GM06990 (cell line): ENCODE measurements at regions not wholly inside any gene's neighbourhood (a gene's known extent, or its start where the extent isn't known, plus 50 kb on each side); places are given as distances from the start of the nearest gene placed in this dataset.

Experiments
- DNase-seq: peaks from one replicate; pipeline ENCODE4 v3.0.0-alpha.2; 2011; ENCODE audit not compliant: insufficient read length; ENCODE audit errors: extremely low read depth
- H3K27me3 ChIP-seq: replicated peaks from 2 replicates; pipeline ENCODE4 v1.6.0; 2011; ENCODE audit warnings: low read length; ENCODE audit not compliant: control insufficient read depth, insufficient read depth
- H3K36me3 ChIP-seq: 2 replicates; pipeline ENCODE4 v1.5.1; 2011; ENCODE audit warnings: low read length; ENCODE audit not compliant: control insufficient read depth, insufficient read depth
- H3K4me3 ChIP-seq: replicated peaks from 2 replicates; pipeline ENCODE4 v1.5.1; 2011; ENCODE audit warnings: low read depth, mild to moderate bottlenecking, control low read depth, low read length
- CTCF ChIP-seq: IDR thresholded peaks from 2 replicates; pipeline ENCODE4 v1.5.1; 2011; ENCODE audit warnings: low read length, control low read depth, mild to moderate bottlenecking, inconsistent platforms; ENCODE audit not compliant: insufficient read depth, poor library complexity, severe bottlenecking

GRCh38 chr5:68898951-68899471, 194.8 kb upstream of the SLC30A5 start:
- Histone ChIP-seq H3K4me3 (no peak overlapping the region), H3K36me3 (no peaks in the 10 kb centered on the region), H3K27me3 (no peaks in the 10 kb centered on the region)
- no peak for TF ChIP-seq CTCF
- DNase-seq: no peak

GRCh38 chr5:68911840-68912690, 181.7 kb upstream of the SLC30A5 start:
- TF ChIP-seq CTCF: no peak
- H3K36me3 ChIP-seq: no peaks in the 10 kb centered on the region
- no peak overlapping the region for H3K4me3 ChIP-seq
- DNase-seq: no peak
- H3K27me3 ChIP-seq: no peaks in the 10 kb centered on the region

- Histone ChIP-seq H3K36me3 (no peaks in the 10 kb centered on the region), H3K27me3 (no peaks in the 10 kb centered on the region), H3K4me3 (no peak overlapping the region)
- no peak for TF ChIP-seq CTCF
- DNase-seq: no peak
These were observed 178.7 kb upstream of the SLC30A5 start for GRCh38 chr5:68915079-68915478.

- DNase-seq: no peak
- no peak overlapping the region for H3K4me3 ChIP-seq
- no peaks in the 10 kb centered on the region for H3K36me3 ChIP-seq
- no peaks in the 10 kb centered on the region for H3K27me3 ChIP-seq
- no peak for TF ChIP-seq CTCF
These were observed 175.5 kb upstream of the SLC30A5 start for GRCh38 chr5:68918306-68918705.

GRCh38 chr5:68919988-68920490, 173.8 kb upstream of the SLC30A5 start:
- H3K36me3 ChIP-seq: no peaks in the 10 kb centered on the region
- H3K4me3 ChIP-seq: no peak overlapping the region
- H3K27me3 ChIP-seq: no peaks in the 10 kb centered on the region
- DNase-seq: no peak
- no peak for TF ChIP-seq CTCF
